ENCODE measurements at regions not wholly inside any gene's neighbourhood (a gene's known extent, or its start where the extent isn't known, plus 50 kb on each side); places are given as distances from the start of the nearest gene placed in this dataset.

- TF ChIP-seq CTCF (IDR thresholded peaks at IDR 0.05; ENCODE audit: insufficient read depth, low read depth, low read length, missing control alignments) = no peak
- DNase-seq (ENCODE audit: low read depth) = no peak
- H3K4me3 ChIP-seq (ENCODE audit: low read depth, low read length) = no peak overlapping the region
Measured at GRCh38 chr17:73933164-73933766, 270.2 kb upstream of the RPL38 start.

GRCh38 chr17:73933871-73934270 lies 269.6 kb upstream of the RPL38 start:
- H3K4me3 ChIP-seq (ENCODE audit: low read depth, low read length) = no peak overlapping the region
- TF ChIP-seq CTCF (IDR thresholded peaks at IDR 0.05; ENCODE audit: insufficient read depth, low read depth, low read length, missing control alignments) = no peak
- DNase-seq (ENCODE audit: low read depth) = no peak

GRCh38 chr17:73934696-73935095 lies 268.8 kb upstream of the RPL38 start:
- TF ChIP-seq CTCF (IDR thresholded peaks at IDR 0.05; ENCODE audit: insufficient read depth, low read depth, low read length, missing control alignments) = no peak
- no peak for DNase-seq (ENCODE audit: low read depth)

GRCh38 chr17:73936908-73937627 lies 266.4 kb upstream of the RPL38 start:
- no peak for DNase-seq (ENCODE audit: low read depth)
- H3K4me3 ChIP-seq (ENCODE audit: low read depth, low read length) = no peak overlapping the region
- TF ChIP-seq CTCF (IDR thresholded peaks at IDR 0.05; ENCODE audit: insufficient read depth, low read depth, low read length, missing control alignments) = no peak

More at GRCh38 chr17:73934696-73935095, 268.8 kb upstream of the RPL38 start:
- H3K4me3 ChIP-seq (ENCODE audit: low read depth, low read length) = no peak overlapping the region

- no peak overlapping the region for H3K4me3 ChIP-seq (ENCODE audit: low read depth, low read length)
- TF ChIP-seq CTCF (IDR thresholded peaks at IDR 0.05; ENCODE audit: insufficient read depth, low read depth, low read length, missing control alignments) = no peak
- DNase-seq (ENCODE audit: low read depth) = no peak
Measured at GRCh38 chr17:73938706-73939105, 264.8 kb upstream of the RPL38 start.

GRCh38 chr17:73939806-73940205 lies 263.7 kb upstream of the RPL38 start:
- DNase-seq (ENCODE audit: low read depth) = no peak
- no peak for TF ChIP-seq CTCF (IDR thresholded peaks at IDR 0.05; ENCODE audit: insufficient read depth, low read depth, low read length, missing control alignments)
- H3K4me3 ChIP-seq (ENCODE audit: low read depth, low read length) = no peak overlapping the region

All from GM12865 (cell line).